SW480 (cell line): ENCODE measurements at regions not wholly inside any gene's neighbourhood (a gene's known extent, or its start where the extent isn't known, plus 50 kb on each side); places are given as distances from the start of the nearest gene placed in this dataset.
A peak's percentile ranks its signal among the peaks of the same experiment; 100 is the strongest.
"Not testable (repeated sequence)": the region's sequence is repeated elsewhere in the genome, so short reads cannot be mapped to it uniquely, and the experiment has no call there.

Experiments used
- DNase-seq: peaks from one replicate; pipeline ENCODE4 v3.0.0-alpha.2; 2016; ENCODE audit warnings: low spot score

DNA sequence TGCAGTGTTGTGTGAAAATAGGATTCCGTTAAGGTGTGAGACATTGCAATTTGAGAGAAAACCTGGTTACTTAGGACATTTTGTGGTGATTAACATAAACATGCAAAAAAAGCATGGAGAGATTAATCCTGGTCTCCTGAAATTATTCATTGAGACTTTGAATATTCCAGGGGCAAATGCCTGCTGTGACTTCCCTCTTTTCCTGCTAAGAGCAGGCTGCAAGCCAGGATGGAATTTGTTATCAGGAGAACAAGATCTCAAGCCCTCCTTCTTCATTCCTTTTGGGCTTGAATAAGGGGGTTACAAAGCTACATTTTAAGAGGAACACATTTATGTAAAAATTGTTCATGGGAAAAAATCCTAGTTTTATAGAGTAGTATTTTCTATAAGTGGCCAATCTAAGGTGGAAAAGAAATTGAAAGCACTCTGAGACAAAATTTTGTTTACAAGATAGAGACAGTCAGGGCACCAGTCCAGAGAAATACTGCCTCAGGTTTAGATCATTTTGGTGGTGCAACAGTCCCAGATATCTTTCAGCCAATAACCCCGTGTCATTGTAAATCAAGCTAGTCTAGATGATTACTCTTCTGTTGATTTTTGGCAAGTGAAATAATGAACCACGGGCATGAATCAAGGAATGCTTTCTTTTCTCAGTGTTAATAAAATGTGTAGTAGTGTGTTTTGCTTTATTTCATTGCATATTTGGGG is 1528.3 kb upstream of the AGA start:
- no peak for DNase-seq

DNA sequence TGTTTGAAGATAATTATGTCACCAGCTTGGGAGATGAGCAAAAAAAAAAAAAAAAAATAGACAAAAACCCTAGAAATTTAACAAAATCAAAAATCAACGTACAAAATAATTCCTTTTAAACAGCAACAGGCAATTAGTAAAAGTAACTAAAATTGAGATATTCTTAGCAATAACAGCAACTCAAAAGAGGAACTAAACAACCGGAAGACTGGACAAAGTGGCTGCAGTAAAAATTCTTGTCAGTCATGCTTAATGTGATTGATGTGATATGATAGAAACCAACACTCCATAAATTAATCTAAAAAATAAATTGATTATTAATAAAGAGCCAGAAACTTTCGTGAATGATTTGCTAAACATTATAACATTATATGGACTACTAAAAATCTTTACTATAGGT is 1534.6 kb upstream of the AGA start:
- DNase-seq = no peak

DNA sequence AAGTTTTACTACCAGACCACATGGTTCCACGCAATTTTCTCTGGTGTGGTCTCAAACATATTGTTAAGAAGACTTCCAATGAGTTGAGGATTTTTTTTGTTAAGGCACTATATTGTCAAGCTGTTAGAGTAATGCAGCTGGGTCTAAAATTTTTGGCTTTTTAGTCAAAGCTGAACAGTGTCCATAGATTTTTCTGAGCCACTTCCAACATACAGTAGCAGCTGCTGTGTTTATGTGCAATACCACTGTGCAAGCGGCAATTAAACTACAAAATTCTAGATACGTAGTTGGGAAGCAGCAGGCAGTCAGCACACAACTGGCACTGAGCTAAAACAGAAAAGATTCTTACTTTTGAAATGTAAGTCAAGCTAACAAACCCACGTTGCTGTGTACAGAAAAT is 1551.1 kb upstream of the AGA start:
- DNase-seq = no peak

DNA sequence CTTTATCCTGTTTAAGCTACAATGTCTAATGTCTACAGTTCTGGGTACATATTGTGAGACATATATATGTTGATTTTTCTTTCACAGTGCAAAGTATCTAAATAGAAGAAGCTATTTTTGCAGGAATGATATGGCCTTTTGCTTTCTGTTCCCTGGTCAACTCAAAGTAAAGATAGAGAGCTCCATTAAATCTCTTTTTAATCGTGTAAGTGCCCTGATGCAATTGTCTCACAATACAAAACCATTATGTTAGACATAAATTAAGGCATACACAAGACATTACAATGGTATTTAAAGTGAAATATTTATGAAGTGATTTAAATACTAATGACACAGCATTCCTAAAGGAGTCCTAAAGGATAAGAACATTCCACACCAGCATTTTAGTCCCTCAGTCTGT is 1559.7 kb upstream of the AGA start:
- no peak for DNase-seq

DNA sequence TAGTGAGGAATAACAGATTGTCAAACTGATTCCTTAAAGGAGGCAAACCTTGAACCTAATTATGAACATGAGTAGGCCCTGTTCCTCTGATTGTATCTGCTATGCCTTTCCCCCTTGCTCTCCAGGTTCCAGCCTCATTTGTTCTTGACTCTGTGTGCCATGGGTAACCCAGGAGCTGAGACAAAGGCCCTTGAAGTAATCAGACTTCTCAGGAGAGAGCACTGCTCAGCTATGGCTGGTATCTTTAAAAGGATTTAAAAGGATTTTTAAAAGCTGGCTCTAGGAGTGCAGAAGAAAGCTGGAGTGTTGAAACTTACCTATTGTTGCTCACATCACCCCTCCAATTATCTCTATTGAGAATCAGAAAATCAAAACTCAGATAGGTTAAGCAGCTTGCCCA is 1565.5 kb upstream of the AGA start:
- no peak for DNase-seq

DNA sequence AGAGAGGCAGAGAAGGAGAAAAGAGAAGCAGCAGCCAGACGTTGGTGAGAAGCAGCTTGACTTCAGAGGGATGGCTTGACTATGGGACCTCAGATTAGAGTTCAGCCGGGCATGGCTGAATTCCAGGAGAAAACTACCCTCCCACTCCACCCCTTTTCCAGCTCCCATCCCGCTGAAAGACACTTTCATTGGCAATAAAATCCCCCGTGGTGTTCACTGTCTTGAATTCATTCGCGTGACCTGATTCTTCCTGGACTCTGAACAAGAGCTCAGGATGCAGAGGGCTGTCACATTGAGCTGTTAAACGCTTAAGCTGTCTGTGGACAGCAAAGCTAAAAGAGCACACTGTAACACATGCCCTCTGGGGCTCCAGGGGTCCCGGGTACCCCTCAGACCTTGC is 1575.3 kb upstream of the AGA start:
- no peak for DNase-seq

DNA sequence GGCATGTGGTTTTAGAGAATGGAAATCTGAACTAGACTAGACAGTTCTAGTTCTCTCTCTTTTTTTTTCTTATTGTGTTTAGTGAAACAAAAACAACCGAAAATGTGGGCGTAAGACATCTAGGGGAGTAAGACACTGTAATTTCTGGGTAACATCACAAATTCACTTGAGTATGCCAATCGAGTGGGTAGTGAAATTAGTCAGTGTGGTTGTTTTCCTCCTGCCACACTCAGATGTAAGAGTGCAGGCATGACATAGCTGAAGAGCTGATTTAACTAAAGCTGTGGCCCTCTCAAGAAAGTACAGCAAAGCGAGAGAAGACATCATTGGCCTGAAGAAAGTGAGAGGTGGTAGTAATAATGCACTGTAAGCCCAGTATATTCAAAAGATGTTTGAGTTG is 1585.3 kb upstream of the AGA start:
- no peak for DNase-seq

DNA sequence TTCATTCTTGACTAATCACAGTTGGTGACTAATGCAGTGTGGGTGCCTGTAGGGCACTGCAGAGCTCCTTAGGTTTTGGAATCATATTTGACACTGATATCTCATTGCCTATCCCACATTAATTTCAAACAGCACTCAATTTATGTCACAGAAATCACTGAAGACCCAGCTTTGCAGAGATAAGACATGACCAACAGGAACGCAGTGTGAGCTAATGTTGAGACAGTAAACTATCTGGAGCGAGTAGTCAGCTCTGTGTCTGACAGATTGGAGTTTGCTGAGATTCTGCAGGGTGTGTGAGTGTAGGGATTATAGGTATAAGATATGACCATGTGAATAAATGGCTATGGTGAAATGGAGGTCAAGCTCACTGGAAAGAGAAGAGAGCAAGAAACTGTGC is 1586.1 kb upstream of the AGA start:
- no peak for DNase-seq

DNA sequence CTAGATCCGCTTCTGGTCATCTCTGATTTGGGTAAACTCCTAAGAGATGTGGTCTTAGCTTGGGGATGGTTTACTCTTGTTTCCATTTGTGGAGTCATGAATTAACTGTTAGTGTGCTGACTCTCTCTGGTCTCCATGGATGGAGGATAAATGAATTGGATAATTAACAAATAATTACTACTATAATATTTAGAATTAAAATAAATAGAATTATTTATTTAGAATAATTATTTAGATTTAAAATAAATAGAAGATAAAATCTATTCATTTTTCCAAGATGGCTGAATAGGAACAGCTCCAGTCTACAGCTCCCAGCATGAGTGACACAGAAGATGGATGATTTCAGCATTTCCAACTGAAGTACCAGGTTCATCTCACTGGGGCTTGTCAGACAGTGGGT is 1587.4 kb upstream of the AGA start:
- no peak for DNase-seq

DNA sequence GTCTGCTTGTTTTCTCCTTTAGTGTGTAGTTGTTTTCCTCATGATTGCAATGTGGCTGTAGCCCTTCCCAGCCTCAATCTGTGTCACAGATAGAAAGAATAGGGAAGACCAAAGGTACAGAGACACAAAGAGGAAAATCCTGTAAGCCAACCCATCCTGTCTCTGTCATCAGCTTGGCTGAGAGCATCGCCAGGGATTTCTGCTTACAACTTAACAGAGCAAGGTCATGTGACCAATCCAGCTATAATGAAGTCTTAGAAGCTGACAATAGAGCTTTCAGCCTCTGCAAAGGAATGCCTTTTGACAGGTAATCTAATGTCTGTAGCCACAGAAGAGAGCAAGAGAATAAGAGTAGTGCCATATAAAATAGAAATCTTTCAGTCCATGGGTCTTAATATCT is 1598.0 kb upstream of the AGA start:
- no peak for DNase-seq

DNA sequence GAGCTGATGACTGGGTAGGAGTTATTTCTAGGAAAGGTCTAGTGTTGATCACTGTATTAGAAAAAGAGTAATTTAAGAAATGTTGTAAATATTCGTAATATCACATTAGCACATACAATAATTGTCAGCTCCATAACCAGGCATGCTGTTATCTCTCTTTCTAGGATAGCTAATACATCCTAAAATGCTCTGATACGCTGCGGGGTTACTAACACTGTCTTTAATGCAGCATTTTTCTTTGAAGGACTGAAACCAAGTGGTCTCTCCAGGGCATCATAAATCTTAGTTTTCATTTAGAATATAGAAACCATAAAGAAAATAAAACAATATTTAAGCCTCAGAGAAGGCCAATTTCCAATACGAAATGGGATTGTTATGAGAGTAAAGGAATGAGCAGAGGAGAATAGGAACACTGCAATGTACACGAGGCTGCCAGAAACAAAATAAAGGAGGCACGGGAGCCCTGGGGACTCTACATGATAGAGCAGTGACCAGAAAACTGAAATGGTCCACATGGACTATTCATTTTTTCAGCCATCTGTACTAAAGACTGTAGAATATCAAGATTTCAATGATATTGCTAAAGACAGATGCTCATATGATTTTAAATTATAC is 1606.7 kb upstream of the AGA start:
- no peak for DNase-seq

DNA sequence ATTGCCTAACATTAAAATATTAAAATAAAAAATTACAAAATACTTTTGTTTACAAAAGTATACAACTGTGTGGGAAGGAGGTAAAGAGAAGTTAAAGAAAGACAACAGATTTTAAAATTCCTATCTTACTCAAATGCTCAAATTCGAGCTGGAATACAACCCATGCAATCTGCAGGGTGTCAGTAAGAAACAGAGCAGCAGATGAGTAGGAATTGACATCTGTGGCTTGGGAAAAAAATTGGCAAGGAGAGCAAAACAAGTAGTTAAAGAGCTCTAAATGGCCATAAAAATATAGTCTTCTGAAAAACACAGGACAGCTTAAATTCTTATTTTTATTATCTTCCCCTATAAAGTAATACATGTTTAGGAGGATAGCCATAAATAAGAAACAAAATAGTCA is 1609.0 kb upstream of the AGA start:
- DNase-seq = no peak

DNA sequence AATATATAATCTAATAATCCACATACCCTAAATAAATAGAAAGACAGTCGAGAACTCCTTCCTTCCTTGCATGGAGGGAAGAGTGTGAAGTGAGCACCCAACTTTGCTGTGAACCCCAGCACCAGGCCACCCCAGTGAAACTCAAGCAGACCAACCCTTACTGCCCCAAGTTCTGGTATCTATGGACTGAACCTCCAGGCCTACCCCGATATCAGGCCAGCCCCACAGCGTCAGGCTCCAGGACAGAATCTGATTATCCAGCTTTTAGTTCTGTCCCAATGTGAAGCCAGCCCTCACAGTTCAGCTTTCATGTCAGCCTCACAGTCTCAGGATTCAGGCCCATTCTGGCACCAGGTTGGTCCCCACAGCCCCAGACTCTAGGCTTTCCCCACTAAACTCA is 1617.2 kb upstream of the AGA start:
- no peak for DNase-seq

DNA sequence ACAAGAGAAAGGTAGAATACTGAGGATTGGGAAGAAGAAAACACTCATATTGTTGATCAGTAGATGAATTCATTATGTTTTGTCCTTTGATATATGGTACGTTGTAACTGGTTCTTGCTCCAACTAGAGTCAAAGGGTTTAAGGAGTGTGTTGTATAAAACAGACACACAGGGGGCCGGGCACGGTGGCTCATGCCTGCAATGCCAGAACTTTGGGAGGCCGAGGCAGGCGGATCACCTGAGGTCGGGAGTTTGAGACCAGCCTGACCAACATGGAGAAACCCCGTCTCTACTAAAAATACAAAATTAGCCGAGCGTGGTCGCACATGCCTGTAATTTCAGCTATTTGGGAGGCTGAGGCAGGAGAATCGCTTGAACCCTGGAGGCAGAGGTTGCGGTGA is 1624.0 kb upstream of the AGA start:
- DNase-seq = not testable (repeated sequence)

DNA sequence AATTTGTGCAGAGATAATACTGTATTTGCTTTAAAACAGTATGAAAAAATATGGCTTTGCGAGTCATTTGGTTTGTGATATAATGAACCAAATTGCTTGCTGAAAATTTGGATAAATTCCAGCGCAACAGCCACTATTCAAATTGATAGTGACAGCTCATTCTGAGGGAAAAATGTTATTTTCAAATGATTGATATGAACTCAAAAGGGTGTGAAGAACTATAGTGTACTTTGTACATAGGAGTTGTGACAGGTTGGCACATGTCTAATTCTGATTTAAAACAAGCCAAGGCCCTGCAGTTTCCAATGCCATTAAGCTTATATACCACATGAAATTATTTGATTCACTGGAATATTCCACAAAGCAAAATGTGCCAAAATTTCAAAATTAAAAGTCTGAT is 1628.9 kb upstream of the AGA start:
- no peak for DNase-seq

DNA sequence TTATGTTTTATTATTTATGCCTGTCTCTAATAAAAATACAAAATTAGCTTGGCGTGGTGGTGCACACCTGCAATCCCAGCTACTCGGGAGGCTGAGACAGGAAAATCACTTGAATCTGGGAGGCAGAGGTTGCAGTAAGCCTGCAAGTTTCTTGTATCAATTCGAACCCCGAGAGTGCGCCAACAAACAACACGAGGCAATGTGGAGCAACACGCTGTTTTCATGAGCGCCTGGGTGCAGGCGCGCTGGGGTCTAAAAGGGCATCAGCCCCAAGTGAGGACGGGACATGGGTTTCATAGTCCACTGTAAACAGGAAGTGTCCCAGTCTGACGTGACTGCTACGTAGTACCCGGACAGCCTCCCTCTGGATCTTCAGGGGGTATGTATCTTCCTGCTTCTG is 1634.6 kb upstream of the AGA start:
- DNase-seq = no peak

DNA sequence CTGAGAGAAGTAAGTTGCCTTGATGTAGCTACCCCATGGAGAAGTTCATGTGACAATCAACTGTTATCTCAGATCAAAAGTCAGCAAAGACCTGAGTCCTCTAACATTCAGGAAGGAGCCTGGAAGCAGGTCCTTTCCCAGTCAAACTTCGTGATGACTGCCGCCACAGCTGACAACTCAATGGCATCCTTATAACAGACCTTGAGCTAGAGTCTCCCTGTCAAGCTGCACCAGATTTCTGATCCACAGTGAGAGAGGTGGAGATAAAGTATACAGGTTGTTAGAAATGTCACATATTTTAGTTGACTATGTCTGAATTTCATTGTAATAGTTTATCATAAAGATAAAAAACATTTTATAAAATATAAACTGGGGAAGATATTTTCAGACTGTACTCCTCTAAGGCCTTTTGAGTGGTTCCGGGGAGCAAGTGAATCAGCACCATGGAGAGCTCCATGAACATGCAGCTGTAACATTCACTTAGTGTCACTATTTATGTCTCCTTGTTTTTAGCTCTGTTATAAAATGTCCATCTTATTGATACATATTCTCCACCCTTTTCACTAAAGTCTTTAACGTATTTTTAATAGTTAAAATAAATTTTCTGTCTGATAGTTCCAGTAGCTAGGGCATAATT is 1653.5 kb upstream of the AGA start:
- no peak for DNase-seq

DNA sequence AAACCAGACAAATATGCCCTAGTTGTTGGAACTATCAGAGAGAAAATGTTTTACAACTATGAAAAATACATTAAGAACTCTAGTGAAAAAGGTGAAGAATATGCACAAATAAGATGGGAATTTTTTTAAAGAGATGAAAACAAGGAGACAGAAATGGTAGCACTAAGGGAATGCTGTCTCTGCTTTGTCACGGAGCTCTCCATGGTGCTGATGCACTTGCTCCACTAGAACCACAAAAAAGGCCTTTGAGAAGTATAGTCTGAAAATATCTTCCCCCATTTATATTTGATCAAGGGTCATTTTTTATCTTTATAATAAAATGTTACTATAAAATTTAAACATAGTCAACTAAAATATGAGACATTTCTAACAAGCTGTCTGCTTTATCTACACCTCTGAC is 1655.5 kb upstream of the AGA start:
- DNase-seq = no peak

DNA sequence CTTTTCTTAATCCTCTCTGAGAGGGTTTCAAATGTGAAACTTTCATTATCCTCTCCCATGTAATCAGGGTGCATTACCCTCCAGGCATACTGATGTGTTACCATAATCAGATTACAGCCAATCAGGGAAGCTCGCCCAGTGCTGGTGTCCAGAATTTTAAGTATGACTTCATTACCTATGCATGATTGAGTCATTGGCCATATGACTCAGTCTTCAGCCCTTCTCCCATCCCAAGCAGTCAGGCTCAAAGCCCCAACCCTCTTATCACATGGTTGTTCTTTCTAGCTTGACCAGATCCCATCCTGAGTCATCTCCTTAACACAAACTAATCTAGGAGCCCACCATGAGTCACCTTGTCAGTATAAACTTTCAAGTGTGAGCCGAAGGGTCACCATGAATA is 1668.1 kb upstream of the AGA start:
- peak; percentile 3 for DNase-seq

DNA sequence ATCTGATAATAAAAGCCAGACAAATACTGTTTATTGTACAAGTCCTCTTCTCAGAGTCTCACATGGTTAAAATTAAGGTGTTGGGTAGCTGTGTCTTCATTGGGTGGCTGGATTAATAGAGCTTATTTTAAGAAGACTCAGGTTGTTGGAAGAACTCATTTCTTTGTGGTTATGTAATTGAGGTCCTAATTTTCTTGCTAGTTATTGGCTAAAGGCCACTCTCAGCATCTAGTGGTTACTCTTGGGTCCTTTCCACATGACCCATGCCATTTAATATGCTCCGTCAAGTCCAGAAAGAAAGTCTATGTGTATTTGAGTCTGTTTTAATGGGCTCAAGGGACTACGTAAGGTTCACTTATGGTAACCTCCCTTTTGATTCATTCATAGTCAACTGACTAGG is 1668.6 kb upstream of the AGA start:
- DNase-seq = no peak

DNA sequence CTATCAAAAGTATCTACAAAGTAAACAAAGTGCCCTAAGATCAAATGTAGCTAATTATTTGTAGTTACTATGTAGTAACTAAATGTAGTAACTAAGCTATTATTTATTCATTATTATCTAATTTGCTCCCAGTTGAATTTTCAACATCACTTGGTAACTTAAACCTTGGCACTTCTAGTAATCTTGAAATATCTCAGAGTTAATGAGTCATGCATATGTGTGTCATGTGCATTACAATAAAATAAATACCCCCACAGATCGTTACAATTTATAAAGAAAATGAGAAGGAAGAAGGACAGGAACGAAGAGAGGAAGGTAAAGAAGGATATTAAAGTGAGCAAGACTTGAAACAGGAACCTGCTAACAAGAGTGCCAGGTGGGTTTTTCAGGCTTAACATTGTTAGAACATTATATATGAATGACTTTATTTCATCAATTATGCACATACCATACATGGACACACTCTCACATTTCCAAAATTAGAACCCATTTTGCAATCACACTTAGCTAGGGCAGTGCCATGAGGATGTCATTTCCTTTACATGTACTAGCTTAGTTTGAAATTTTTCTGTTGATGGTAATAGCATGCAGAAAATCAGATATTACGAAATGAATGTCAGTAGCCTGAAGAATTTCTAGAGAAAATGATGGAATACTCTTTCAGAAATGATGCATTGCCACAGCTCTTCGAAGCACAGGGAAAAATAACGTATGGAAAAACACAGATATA is 1670.4 kb upstream of the AGA start:
- DNase-seq = no peak

DNA sequence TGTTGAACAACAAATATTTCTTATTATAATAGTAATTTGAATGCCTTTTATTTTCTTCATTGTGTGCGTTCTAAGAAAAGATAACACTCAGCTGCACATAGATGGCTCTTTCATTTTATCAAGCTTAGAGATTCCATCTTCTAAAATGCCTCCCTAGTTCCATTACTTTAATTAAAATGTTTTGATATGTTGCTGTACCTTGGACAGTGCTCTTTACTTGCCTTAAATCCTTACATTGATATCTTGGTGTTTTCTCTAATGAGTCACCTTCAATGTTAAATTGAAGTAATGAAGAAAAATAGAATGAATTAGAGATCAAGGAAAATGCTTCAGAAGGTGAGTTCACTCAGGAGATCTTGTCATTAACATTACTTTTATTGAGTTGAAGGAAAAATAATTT is 1672.4 kb upstream of the AGA start:
- DNase-seq = no peak

DNA sequence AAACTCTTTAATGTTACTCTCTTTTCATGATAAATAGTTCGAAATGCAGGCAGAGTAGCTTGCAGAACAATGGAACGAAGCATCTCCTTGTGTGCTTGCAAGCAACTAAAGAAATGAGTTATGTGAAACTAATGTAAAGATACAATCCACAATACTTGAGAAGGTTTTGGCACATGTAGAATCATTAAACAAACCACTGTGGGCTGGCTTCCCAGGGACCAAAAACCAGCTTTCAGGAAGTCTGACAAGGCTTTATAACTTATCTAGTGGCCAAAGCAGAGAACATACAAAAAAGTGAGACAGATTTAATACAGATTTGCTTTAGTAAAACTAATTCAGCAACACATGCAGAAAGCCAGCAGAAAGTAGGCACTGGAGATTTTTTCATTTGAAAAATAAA is 1673.8 kb upstream of the AGA start:
- DNase-seq = no peak
